IMR-90 (cell line): ENCODE measurements at regions not wholly inside any gene's neighbourhood (a gene's known extent, or its start where the extent isn't known, plus 50 kb on each side); places are given as distances from the start of the nearest gene placed in this dataset.

ENCODE experiments used
- BHLHE40 ChIP-seq: fragments of 150-350 bp; IDR thresholded peaks from 2 replicates; pipeline ENCODE4 v1.6.1; 2016; ENCODE audit warnings: mild to moderate bottlenecking, low read depth, low read length
- CEBPB ChIP-seq: IDR thresholded peaks from 2 replicates; pipeline ENCODE4 v1.6.1; 2012; ENCODE audit warnings: low read depth, low read length, improper control_type of control experiment
- CHD1 ChIP-seq: IDR thresholded peaks from 2 replicates; pipeline ENCODE4 v1.6.1; 2012; ENCODE audit warnings: low read depth, low read length, improper control_type of control experiment
- FOS ChIP-seq: fragments of 150-350 bp; IDR thresholded peaks from 2 replicates; pipeline ENCODE4 v1.6.1; 2016; ENCODE audit warnings: low read depth, low read length
- MAFK ChIP-seq: IDR thresholded peaks from 2 replicates; pipeline ENCODE4 v1.6.1; 2012; ENCODE audit warnings: low read depth, low read length, improper control_type of control experiment
- MAZ ChIP-seq: IDR thresholded peaks from 2 replicates; pipeline ENCODE4 v1.6.1; 2012; ENCODE audit warnings: low read depth, mild to moderate bottlenecking, low read length, improper control_type of control experiment, moderate library complexity, borderline replicate concordance
- MXI1 ChIP-seq: IDR thresholded peaks from 2 replicates; pipeline ENCODE4 v1.6.1; 2012; ENCODE audit warnings: low read depth, mild to moderate bottlenecking, low read length, moderate library complexity, borderline replicate concordance
- NFE2L2 ChIP-seq: fragments of 150-350 bp; IDR thresholded peaks from 2 replicates; pipeline ENCODE4 v1.6.1; 2016; ENCODE audit warnings: low read depth, mild to moderate bottlenecking, low read length
- POLR2A ChIP-seq: IDR thresholded peaks from 2 replicates; pipeline ENCODE4 v1.6.1; 2012; ENCODE audit warnings: mild to moderate bottlenecking, low read depth, low read length
- RAD21 ChIP-seq: IDR thresholded peaks from 2 replicates; pipeline ENCODE4 v1.6.1; 2012; ENCODE audit warnings: low read length, improper control_type of control experiment
- RCOR1 ChIP-seq: IDR thresholded peaks from 2 replicates; pipeline ENCODE4 v1.6.1; 2012; ENCODE audit warnings: mild to moderate bottlenecking, low read length, improper control_type of control experiment; ENCODE audit not compliant: insufficient replicate concordance
- SMC3 ChIP-seq: fragments of 150-350 bp; IDR thresholded peaks from 2 replicates; pipeline ENCODE4 v1.6.1; 2016; ENCODE audit warnings: low read depth, mild to moderate bottlenecking, antibody characterized with exemption, low read length, moderate library complexity
- TF ChIP-seq, protein P1 (sequence below): conservative IDR thresholded peaks from 2 replicates; pipeline ENCODE4 v1.5.1; 2012; ENCODE audit warnings: mild to moderate bottlenecking, low read depth, low read length, improper control_type of control experiment

DNA sequence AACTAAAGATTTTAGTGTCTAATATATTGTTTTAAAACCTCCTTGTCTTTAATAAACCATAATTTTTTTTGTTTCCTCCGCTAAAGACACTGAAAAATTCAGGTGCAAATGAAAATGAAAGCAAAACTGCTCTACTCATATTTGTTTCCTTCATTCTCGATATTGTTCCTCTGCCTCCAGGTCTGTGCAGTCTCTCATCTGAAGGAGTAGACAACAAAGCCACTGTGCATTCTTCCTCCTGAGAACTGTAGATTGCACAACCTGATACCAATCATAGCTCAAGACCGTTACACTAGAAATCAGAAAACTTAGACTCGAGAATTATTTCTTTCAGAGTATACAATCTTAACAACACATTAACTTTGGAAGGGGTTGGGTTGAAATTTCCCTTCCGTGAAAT lies 373.1 kb upstream of the CXADR start:
- TF ChIP-seq, protein P1, sequence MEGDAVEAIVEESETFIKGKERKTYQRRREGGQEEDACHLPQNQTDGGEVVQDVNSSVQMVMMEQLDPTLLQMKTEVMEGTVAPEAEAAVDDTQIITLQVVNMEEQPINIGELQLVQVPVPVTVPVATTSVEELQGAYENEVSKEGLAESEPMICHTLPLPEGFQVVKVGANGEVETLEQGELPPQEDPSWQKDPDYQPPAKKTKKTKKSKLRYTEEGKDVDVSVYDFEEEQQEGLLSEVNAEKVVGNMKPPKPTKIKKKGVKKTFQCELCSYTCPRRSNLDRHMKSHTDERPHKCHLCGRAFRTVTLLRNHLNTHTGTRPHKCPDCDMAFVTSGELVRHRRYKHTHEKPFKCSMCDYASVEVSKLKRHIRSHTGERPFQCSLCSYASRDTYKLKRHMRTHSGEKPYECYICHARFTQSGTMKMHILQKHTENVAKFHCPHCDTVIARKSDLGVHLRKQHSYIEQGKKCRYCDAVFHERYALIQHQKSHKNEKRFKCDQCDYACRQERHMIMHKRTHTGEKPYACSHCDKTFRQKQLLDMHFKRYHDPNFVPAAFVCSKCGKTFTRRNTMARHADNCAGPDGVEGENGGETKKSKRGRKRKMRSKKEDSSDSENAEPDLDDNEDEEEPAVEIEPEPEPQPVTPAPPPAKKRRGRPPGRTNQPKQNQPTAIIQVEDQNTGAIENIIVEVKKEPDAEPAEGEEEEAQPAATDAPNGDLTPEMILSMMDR: no peak
- TF ChIP-seq SMC3 (no peak), MXI1 (no peak), BHLHE40 (no peak), CHD1 (no peak), POLR2A (no peak), RAD21 (no peak), MAZ (no peak), RCOR1 (no peak), MAFK (no peak), CEBPB (no peak), NFE2L2 (no peak), FOS (no peak)
